Body of pancreas (tissue), 4 donors: ENCODE measurements at regions not wholly inside any gene's neighbourhood (a gene's known extent, or its start where the extent isn't known, plus 50 kb on each side); places are given as distances from the start of the nearest gene placed in this dataset.
"Not testable (repeated sequence)": the region's sequence is repeated elsewhere in the genome, so short reads cannot be mapped to it uniquely, and the experiment has no call there.

Experiments
- ATAC-seq: fragments of 150-250 bp; one replicate; pipeline ENCODE4 v1.9.1; 2016
- DNase-seq, 4 donors: peaks; one replicate each; pipeline ENCODE4 v3.0.0-alpha.2; 2019
- H3K27ac ChIP-seq, 4 donors: fragments of 200-600 bp; sonication (generic); 1 replicate in 3 of 4; 2 replicates in 1 of 4; pipeline versions ENCODE4 v1.5.1 to v1.6.1; 2016 to 2019; ENCODE audit warnings: mild to moderate bottlenecking in 1 of 4, mixed read lengths in 1 of 4, moderate library complexity in 1 of 4
- H3K27me3 ChIP-seq, 2 donors: fragments of 200-600 bp; sonication (generic); one replicate each; pipeline ENCODE4 v1.6.0; 2016; ENCODE audit warnings: mild to moderate bottlenecking in 1 of 2
- H3K36me3 ChIP-seq, 2 donors: fragments of 200-600 bp; sonication (generic); replicated peaks in 1 of 2; 2 replicates each; pipeline ENCODE4 v1.5.1; 2016; ENCODE audit warnings: low read depth in 2 of 2; ENCODE audit not compliant: insufficient read depth in 1 of 2
- H3K4me1 ChIP-seq: fragments of 200-600 bp; sonication (generic); one replicate; pipeline ENCODE4 v1.6.0; 2016
- H3K4me3 ChIP-seq, 2 donors: fragments of 200-600 bp; sonication (generic); 1 replicate in 1 of 2; 2 replicates in 1 of 2; pipeline ENCODE4 v1.5.1; 2016 to 2019
- H3K9me3 ChIP-seq, 3 donors: fragments of 200-600 bp; sonication (generic); 1 replicate in 2 of 3; 2 replicates in 1 of 3; pipeline ENCODE4 v1.5.1; 2016
- POLR2A ChIP-seq, 3 donors: fragments of 450-650 bp; IDR thresholded peaks; one replicate each; pipeline ENCODE4 v1.6.1; 2016; ENCODE audit warnings: antibody characterized with exemption in 3 of 3, mild to moderate bottlenecking in 2 of 3
- WGBS, 2 donors: methylation state at CpG; one replicate each; pipeline ENCODE4 v1.1.5; 2017; 5-methylcytosine and 5-hydroxymethylcytosine counted together
- intact Hi-C: fragments of 100-400 bp; cut with DNase I; formaldehyde crosslinking; loops from one replicate; pipeline ENCODE4 v1.15.1; 2023
- TF ChIP-seq, protein P1 (sequence below), 7 experiments: fragments of 450-650 bp in 4 of 7; fragments of 200-600 bp in 3 of 7; sonication (generic) in 3 of 7; IDR thresholded peaks; one replicate each; pipeline ENCODE4 v1.5.1; 2016 to 2019; ENCODE audit warnings: antibody characterized with exemption in 7 of 7

DNA sequence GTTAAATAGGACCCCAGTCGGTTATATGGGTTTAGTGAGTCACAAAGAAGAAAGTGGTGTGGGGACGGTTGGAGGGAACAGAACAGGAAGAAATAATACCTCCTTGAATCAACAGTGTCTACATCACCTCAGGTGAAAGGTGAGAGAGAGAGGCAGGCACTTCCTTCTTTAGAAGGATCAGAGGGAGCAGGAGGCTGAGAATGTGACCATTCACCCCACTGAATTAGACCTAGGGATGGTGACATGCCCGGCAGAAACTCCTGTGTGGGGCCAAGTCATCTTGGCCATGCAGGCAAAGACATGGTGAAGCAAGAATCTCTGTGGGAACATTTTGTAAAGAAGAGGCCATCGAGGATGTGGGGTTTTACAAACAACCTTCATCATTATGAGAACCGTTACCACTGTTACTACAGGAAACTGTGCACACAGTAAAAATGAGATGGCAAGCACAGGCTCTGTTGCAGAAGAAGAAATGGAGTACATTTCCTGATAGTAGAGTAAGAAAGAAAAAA, 1196.9 kb downstream of the VRK1 start:
- TF ChIP-seq, protein P1, sequence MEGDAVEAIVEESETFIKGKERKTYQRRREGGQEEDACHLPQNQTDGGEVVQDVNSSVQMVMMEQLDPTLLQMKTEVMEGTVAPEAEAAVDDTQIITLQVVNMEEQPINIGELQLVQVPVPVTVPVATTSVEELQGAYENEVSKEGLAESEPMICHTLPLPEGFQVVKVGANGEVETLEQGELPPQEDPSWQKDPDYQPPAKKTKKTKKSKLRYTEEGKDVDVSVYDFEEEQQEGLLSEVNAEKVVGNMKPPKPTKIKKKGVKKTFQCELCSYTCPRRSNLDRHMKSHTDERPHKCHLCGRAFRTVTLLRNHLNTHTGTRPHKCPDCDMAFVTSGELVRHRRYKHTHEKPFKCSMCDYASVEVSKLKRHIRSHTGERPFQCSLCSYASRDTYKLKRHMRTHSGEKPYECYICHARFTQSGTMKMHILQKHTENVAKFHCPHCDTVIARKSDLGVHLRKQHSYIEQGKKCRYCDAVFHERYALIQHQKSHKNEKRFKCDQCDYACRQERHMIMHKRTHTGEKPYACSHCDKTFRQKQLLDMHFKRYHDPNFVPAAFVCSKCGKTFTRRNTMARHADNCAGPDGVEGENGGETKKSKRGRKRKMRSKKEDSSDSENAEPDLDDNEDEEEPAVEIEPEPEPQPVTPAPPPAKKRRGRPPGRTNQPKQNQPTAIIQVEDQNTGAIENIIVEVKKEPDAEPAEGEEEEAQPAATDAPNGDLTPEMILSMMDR (IDR thresholded peaks at IDR 0.05), result no peak
- no peak for TF ChIP-seq POLR2A (IDR thresholded peaks at IDR 0.05)
- no peaks in the 10 kb centered on the region for H3K27me3 ChIP-seq
- H3K4me1 ChIP-seq, result no peaks in the 10 kb centered on the region
- no peak for ATAC-seq
- H3K4me3 ChIP-seq, result no peak overlapping the region
- 51 to 59% methylated on average over 5 of the region's 5 CpGs for WGBS, 2 donors
- no peak for DNase-seq
- intact Hi-C loops, result no loop called here
- no peaks in the 10 kb centered on the region for H3K9me3 ChIP-seq
- no peak overlapping the region for H3K27ac ChIP-seq
- H3K36me3 ChIP-seq, result no peaks in the 10 kb centered on the region

DNA sequence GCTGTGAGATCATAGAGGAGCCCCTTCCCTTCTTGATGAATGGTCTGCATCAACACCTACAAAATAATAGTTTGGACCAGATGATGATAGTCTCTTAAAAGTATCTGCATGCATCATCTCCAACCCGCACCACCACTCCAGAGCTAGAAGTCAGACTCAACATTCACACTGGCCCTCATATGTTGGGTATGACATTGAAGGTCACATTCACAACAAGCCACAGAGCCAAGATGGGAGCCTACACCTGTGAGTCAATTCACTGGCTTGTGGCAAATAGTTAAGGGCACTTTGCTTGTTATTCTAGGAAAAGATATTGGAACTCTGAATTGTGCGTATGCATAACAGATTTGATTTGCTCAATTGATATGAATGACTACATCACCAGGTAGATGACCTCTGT, 1197.9 kb downstream of the VRK1 start:
- no peak for TF ChIP-seq POLR2A (IDR thresholded peaks at IDR 0.05)
- TF ChIP-seq, protein P1 (IDR thresholded peaks at IDR 0.05), result no peak
- Histone ChIP-seq H3K27me3 (no peaks in the 10 kb centered on the region), H3K4me3 (no peak overlapping the region), H3K36me3 (no peaks in the 10 kb centered on the region), H3K4me1 (no peaks in the 10 kb centered on the region), H3K9me3 (no peaks in the 10 kb centered on the region), H3K27ac (no peak overlapping the region)
- no peak for ATAC-seq
- WGBS, 2 donors, result 67 to 91% methylated on average over 2 of the region's 2 CpGs
- intact Hi-C loops, result no loop called here
- DNase-seq, result no peak

DNA sequence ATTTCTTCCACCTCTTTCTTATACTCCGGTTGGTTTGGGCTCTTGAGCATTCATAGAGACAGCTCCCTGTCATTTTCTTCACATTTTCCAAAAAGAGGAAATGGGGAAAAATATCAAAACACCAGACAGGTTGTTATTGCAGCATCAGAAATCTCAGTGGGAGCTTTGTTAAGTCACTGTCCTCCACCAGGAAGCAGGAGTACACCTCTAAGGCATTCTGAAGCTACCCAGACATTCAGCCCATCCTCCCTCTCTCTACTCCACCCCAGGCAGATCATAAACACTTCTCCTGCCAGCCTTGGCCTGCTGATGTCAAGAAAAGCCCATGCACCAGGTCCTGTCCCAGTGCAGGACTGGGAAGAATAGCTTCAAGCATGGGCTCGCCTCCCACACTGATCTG, 1198.3 kb downstream of the VRK1 start:
- 73% methylated on average over 2 of the region's 2 CpGs for WGBS, 2 donors
- intact Hi-C loops, result no loop called here
- Histone ChIP-seq H3K9me3 (no peaks in the 10 kb centered on the region), H3K36me3 (no peaks in the 10 kb centered on the region), H3K4me1 (no peaks in the 10 kb centered on the region), H3K27me3 (no peaks in the 10 kb centered on the region), H3K4me3 (no peak overlapping the region), H3K27ac (no peak overlapping the region)
- DNase-seq, result no peak
- ATAC-seq, result no peak
- TF ChIP-seq, protein P1 (IDR thresholded peaks at IDR 0.05), result no peak
- TF ChIP-seq POLR2A (IDR thresholded peaks at IDR 0.05), result no peak

DNA sequence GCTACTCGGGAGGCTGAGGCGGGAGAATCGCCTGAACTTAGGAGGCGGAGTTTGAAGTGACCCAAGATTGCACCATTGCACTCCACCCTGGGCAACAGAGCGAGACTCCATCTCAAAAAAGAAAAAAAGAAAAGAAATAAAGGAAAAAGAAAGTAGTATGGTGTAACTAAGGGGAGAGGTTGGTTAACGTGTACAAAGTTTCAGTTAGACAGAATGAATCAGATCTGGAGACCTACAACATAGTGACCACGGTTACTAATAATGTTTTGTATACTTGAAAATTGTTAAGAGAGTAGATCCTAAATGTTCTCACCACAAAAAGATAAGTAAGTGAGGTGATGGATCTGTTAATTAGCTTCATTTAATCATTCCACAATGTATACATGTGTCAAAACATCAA, 1208.8 kb downstream of the VRK1 start:
- Histone ChIP-seq H3K27ac (no peak overlapping the region), H3K36me3 (no peaks in the 10 kb centered on the region), H3K9me3 (no peaks in the 10 kb centered on the region), H3K4me1 (no peaks in the 10 kb centered on the region), H3K4me3 (no peak overlapping the region), H3K27me3 (no peaks in the 10 kb centered on the region)
- 74 to 82% methylated on average over 7 of the region's 7 CpGs for WGBS, 2 donors
- TF ChIP-seq, protein P1 (IDR thresholded peaks at IDR 0.05), result no peak
- no peak for TF ChIP-seq POLR2A (IDR thresholded peaks at IDR 0.05)
- DNase-seq (no peak), ATAC-seq (no peak)
- intact Hi-C loops, result no loop called here

DNA sequence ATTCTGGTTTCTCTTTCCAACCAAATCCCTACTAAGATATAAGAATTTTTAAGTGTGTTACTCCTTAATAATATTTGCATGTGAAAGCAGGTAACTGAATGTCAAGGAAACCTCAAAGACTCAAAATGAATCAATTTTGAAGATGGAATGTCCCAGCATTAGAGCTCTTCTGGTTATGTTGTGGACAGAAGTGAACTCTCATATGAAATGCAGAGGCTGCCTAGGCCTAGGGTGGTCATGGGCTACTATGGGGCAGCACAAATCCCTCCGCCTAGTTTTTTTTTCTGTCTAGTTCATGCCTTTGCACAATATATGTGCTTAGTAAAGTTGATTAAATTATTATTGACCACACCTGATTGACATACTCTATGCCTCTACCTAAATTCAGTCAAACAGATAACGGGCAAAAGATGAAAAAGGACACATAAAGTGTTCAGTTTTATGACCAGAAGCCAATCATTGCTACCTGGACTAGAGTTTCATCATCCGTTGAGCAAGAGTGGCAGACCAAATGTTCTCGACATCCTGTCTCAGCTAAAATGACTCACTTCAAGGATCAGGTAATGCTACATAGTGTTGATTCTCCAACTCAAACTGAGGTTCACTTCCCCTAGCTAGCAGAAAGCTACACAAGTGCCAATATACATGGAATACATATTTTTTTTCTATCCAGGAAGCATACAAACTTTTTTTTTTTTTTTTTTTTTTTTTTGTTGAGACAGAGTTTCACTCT, 1211.4 kb downstream of the VRK1 start:
- H3K9me3 ChIP-seq, result no peaks in the 10 kb centered on the region
- H3K4me3 ChIP-seq, result no peak overlapping the region
- WGBS, 2 donors, result 79 to 92% methylated on average over 4 of the region's 4 CpGs
- no peaks in the 10 kb centered on the region for H3K27me3 ChIP-seq
- no peak for ATAC-seq
- no peaks in the 10 kb centered on the region for H3K4me1 ChIP-seq
- intact Hi-C loops, result no loop called here
- no peak overlapping the region for H3K27ac ChIP-seq
- TF ChIP-seq, protein P1 (IDR thresholded peaks at IDR 0.05), result no peak
- no peak for TF ChIP-seq POLR2A (IDR thresholded peaks at IDR 0.05)
- DNase-seq, result no peak
- H3K36me3 ChIP-seq, result no peaks in the 10 kb centered on the region

DNA sequence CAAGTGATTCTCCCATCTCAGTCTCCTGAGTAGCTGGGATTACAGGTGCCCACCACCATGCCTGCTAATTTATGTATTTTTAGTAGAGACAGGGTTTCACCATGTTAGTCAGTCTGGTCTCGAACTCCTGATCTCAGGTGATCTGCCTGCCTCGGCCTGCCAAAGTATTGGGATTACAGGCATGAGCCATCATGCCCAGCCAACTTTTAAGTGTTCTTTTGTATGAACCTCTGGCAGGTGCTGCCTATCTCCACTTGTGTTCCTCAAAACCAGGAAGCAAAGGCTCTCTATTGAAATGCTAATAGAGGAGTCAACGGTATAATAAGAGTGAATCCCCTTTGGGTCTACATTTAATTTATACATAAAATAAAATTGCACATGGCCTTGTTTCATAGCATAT, 1212.0 kb downstream of the VRK1 start:
- H3K4me3 ChIP-seq, ATAC-seq, intact Hi-C loops, H3K4me1 ChIP-seq, H3K27ac ChIP-seq, H3K27me3 ChIP-seq, H3K36me3 ChIP-seq, H3K9me3 ChIP-seq, DNase-seq: not testable (repeated sequence)
- 84 to 87% methylated on average over 3 of the region's 3 CpGs for WGBS, 2 donors
